CD4-positive, alpha-beta memory T cell (primary cell): ENCODE measurements at regions not wholly inside any gene's neighbourhood (a gene's known extent, or its start where the extent isn't known, plus 50 kb on each side); places are given as distances from the start of the nearest gene placed in this dataset.

Experiments used
- CTCF ChIA-PET: fragments of 350-600 bp; sonication (Branson Sonifier 250); formaldehyde crosslinking; loops from one replicate; lab custom pipeline; 2021; ENCODE audit warnings: inconsistent platforms; ENCODE audit not compliant: partially characterized antibody; lab: Charles Lee
- POLR2A ChIA-PET: fragments of 350-600 bp; sonication (Branson Sonifier 250); formaldehyde crosslinking; loops from one replicate; lab custom pipeline; 2021; ENCODE audit not compliant: partially characterized antibody; lab: Charles Lee
- DNase-seq, 5 donors: peaks; one replicate each; pipeline versions ENCODE4 v3.0.0 to v3.0.0-alpha.2; 2020 to 2022; ENCODE audit warnings: mixed read lengths in 1 of 5
- H3K27ac ChIP-seq: one replicate; pipeline ENCODE4 v1.7.0; 2013; ENCODE audit warnings: low read depth, low read length
- H3K27me3 ChIP-seq: 2 replicates; pipeline ENCODE4 v1.7.0; 2013; ENCODE audit warnings: mild to moderate bottlenecking, low read length, moderate library complexity; ENCODE audit not compliant: insufficient read depth
- H3K36me3 ChIP-seq: 2 replicates; pipeline ENCODE4 v1.7.0; 2013; ENCODE audit warnings: mild to moderate bottlenecking, low read length, moderate library complexity; ENCODE audit not compliant: insufficient read depth
- H3K4me1 ChIP-seq: 2 replicates; pipeline ENCODE4 v1.7.0; 2013; ENCODE audit warnings: mild to moderate bottlenecking, low read length, moderate library complexity; ENCODE audit not compliant: insufficient read depth
- H3K4me3 ChIP-seq, 2 donors: one replicate each; pipeline ENCODE4 v1.7.0; 2013; ENCODE audit warnings: low read length in 2 of 2, mild to moderate bottlenecking in 1 of 2
- H3K9me3 ChIP-seq, 2 donors: one replicate each; pipeline ENCODE4 v1.7.0; 2013; ENCODE audit warnings: low read length in 2 of 2, control low read depth in 1 of 2; ENCODE audit not compliant: control insufficient read depth in 1 of 2
- H3K27ac Mint-ChIP-seq, 7 donors: one replicate each; pipeline ENCODE4 v1.8.0; 2020 to 2021; ENCODE audit warnings: mixed read lengths in 7 of 7, mild to moderate bottlenecking in 6 of 7, inconsistent platforms in 3 of 7, moderate library complexity in 3 of 7
- H3K27me3 Mint-ChIP-seq, 2 donors: one replicate each; pipeline ENCODE4 v1.8.0; 2020 to 2021; ENCODE audit warnings: mixed read lengths in 2 of 2
- H3K36me3 Mint-ChIP-seq, 2 donors: one replicate each; pipeline ENCODE4 v1.8.0; 2020 to 2021; ENCODE audit warnings: mixed read lengths in 2 of 2, inconsistent platforms in 1 of 2, mild to moderate bottlenecking in 1 of 2
- H3K4me1 Mint-ChIP-seq, 4 donors: one replicate each; pipeline ENCODE4 v1.8.0; 2020 to 2021; ENCODE audit warnings: mixed read lengths in 4 of 4, mild to moderate bottlenecking in 1 of 4
- H3K4me3 Mint-ChIP-seq, 8 donors: one replicate each; pipeline ENCODE4 v1.8.0; 2020 to 2021; ENCODE audit warnings: mixed read lengths in 8 of 8, mild to moderate bottlenecking in 7 of 8, moderate library complexity in 6 of 8, inconsistent platforms in 3 of 8
- H3K9me3 Mint-ChIP-seq, 8 donors: one replicate each; pipeline ENCODE4 v1.8.0; 2020 to 2021; ENCODE audit warnings: mixed read lengths in 8 of 8, mild to moderate bottlenecking in 5 of 8, inconsistent platforms in 3 of 8, moderate library complexity in 1 of 8
- intact Hi-C: fragments of 100-400 bp; cut with micrococcal nuclease; formaldehyde crosslinking; loops from one replicate; pipeline ENCODE4 v1.15.1; 2023

GRCh38 chr15:92565351-92566125 lies 90.0 kb downstream of the FAM174B start:
- H3K9me3 ChIP-seq, result no peaks in the 10 kb centered on the region
- no peaks in the 10 kb centered on the region for H3K4me1 ChIP-seq
- H3K4me3 ChIP-seq, result no peak overlapping the region
- Mint-ChIP-seq H3K36me3 (no peaks in the 10 kb centered on the region), H3K4me3 (no peak overlapping the region), H3K27ac (no peak overlapping the region), H3K27me3 (peaks cover 5 to 8% of the 10 kb centered on the region in 2 donors), H3K4me1 (no peaks in the 10 kb centered on the region), H3K9me3 (peaks cover 0 to 4% (median under 1%) of the 10 kb centered on the region in 8 donors)
- H3K27me3 ChIP-seq, result no peaks in the 10 kb centered on the region
- no peaks in the 10 kb centered on the region for H3K36me3 ChIP-seq
- intact Hi-C loops, result no loop called here
- no peak for DNase-seq
- no peak overlapping the region for H3K27ac ChIP-seq
- ChIA-PET POLR2A (no interaction called here), CTCF (no interaction called here)

- Histone ChIP-seq H3K4me1 (no peaks in the 10 kb centered on the region), H3K27ac (no peak overlapping the region), H3K9me3 (no peaks in the 10 kb centered on the region), H3K27me3 (no peaks in the 10 kb centered on the region), H3K36me3 (no peaks in the 10 kb centered on the region), H3K4me3 (no peak overlapping the region)
- H3K4me1 Mint-ChIP-seq, result no peaks in the 10 kb centered on the region
- H3K9me3 Mint-ChIP-seq, result peaks cover 0 to 2% (median 0%) of the 10 kb centered on the region in 8 donors
- ChIA-PET CTCF (no interaction called here), POLR2A (no interaction called here)
- H3K4me3 Mint-ChIP-seq, result no peak overlapping the region
- H3K36me3 Mint-ChIP-seq, result no peaks in the 10 kb centered on the region
- peaks cover 7% of the 10 kb centered on the region in 2 donors for H3K27me3 Mint-ChIP-seq
- intact Hi-C loops, result no loop called here
- no peak overlapping the region for H3K27ac Mint-ChIP-seq
- no peak for DNase-seq
These were observed 93.8 kb downstream of the FAM174B start for GRCh38 chr15:92561754-92562153.

GRCh38 chr15:92553317-92553716 lies 102.3 kb downstream of the FAM174B start:
- CTCF ChIA-PET, result no interaction called here

GRCh38 chr15:92545996-92546395 lies 109.6 kb downstream of the FAM174B start:
- Mint-ChIP-seq H3K9me3 (peaks cover 0 to 8% (median 1%) of the 10 kb centered on the region in 8 donors), H3K4me1 (no peaks in the 10 kb centered on the region), H3K27ac (no peak overlapping the region), H3K4me3 (no peak overlapping the region), H3K36me3 (no peaks in the 10 kb centered on the region), H3K27me3 (peaks cover 23 to 26% of the 10 kb centered on the region in 2 donors)
- Histone ChIP-seq H3K36me3 (no peaks in the 10 kb centered on the region), H3K27me3 (no peaks in the 10 kb centered on the region), H3K27ac (no peak overlapping the region), H3K9me3 (no peaks in the 10 kb centered on the region), H3K4me1 (no peaks in the 10 kb centered on the region), H3K4me3 (no peak overlapping the region)
- POLR2A ChIA-PET, result no interaction called here
- CTCF ChIA-PET, result no interaction called here
- intact Hi-C loops, result no loop called here
- no peak for DNase-seq

More at GRCh38 chr15:92553317-92553716, 102.3 kb downstream of the FAM174B start:
- Histone ChIP-seq H3K36me3 (no peaks in the 10 kb centered on the region), H3K4me1 (no peaks in the 10 kb centered on the region), H3K4me3 (no peak overlapping the region), H3K27me3 (no peaks in the 10 kb centered on the region), H3K9me3 (no peaks in the 10 kb centered on the region), H3K27ac (no peak overlapping the region)
- Mint-ChIP-seq H3K27me3 (peaks cover 20 to 31% of the 10 kb centered on the region in 2 donors), H3K4me3 (no peak overlapping the region), H3K36me3 (no peaks in the 10 kb centered on the region), H3K4me1 (no peaks in the 10 kb centered on the region), H3K9me3 (peaks cover 0 to 4% (median 0%) of the 10 kb centered on the region in 8 donors), H3K27ac (no peak overlapping the region)
- DNase-seq, result no peak
- intact Hi-C loops, result no loop called here
- POLR2A ChIA-PET, result no interaction called here

GRCh38 chr15:92541291-92542200 lies 114.0 kb downstream of the FAM174B start:
- ChIA-PET POLR2A (no interaction called here), CTCF (no interaction called here)
- Histone ChIP-seq H3K4me3 (no peak overlapping the region), H3K9me3 (no peaks in the 10 kb centered on the region), H3K36me3 (no peaks in the 10 kb centered on the region), H3K27me3 (no peaks in the 10 kb centered on the region), H3K4me1 (no peaks in the 10 kb centered on the region), H3K27ac (no peak overlapping the region)
- intact Hi-C loops, result no loop called here
- Mint-ChIP-seq H3K9me3 (peaks cover 0 to 6% (median 0%) of the 10 kb centered on the region in 8 donors), H3K36me3 (no peaks in the 10 kb centered on the region), H3K27ac (no peak overlapping the region), H3K27me3 (peaks cover 19 to 23% of the 10 kb centered on the region in 2 donors), H3K4me3 (no peak overlapping the region), H3K4me1 (no peaks in the 10 kb centered on the region)
- DNase-seq, result no peak

- Mint-ChIP-seq H3K27ac (no peak overlapping the region), H3K4me3 (no peak overlapping the region), H3K4me1 (no peaks in the 10 kb centered on the region), H3K36me3 (no peaks in the 10 kb centered on the region), H3K9me3 (peaks cover 6 to 14% (median 7%) of the 10 kb centered on the region in 8 donors), H3K27me3 (peaks cover 18 to 20% of the 10 kb centered on the region in 2 donors)
- H3K9me3 ChIP-seq, result no peaks in the 10 kb centered on the region
- intact Hi-C loops, result no loop called here
- CTCF ChIA-PET, result no interaction called here
- H3K36me3 ChIP-seq, result no peaks in the 10 kb centered on the region
- H3K4me3 ChIP-seq, result no peak overlapping the region
- H3K27me3 ChIP-seq, result no peaks in the 10 kb centered on the region
- POLR2A ChIA-PET, result no interaction called here
- no peak overlapping the region for H3K27ac ChIP-seq
- no peaks in the 10 kb centered on the region for H3K4me1 ChIP-seq
- no peak for DNase-seq
These were observed 117.5 kb downstream of the FAM174B start for GRCh38 chr15:92538115-92538514.

GRCh38 chr15:92533298-92533697 lies 122.3 kb downstream of the FAM174B start:
- no peak for DNase-seq
- H3K36me3 ChIP-seq, result no peaks in the 10 kb centered on the region
- peaks cover 3 to 14% (median 10%) of the 10 kb centered on the region in 8 donors for H3K9me3 Mint-ChIP-seq
- no peaks in the 10 kb centered on the region for H3K9me3 ChIP-seq
- H3K4me3 ChIP-seq, result no peak overlapping the region
- H3K27ac ChIP-seq, result no peak overlapping the region
- H3K4me3 Mint-ChIP-seq, result no peak overlapping the region
- ChIA-PET CTCF (no interaction called here), POLR2A (no interaction called here)
- no peak overlapping the region for H3K27ac Mint-ChIP-seq
- H3K4me1 ChIP-seq, result no peaks in the 10 kb centered on the region
- no peaks in the 10 kb centered on the region for H3K4me1 Mint-ChIP-seq
- intact Hi-C loops, result no loop called here
- H3K27me3 ChIP-seq, result no peaks in the 10 kb centered on the region
- no peaks in the 10 kb centered on the region for H3K36me3 Mint-ChIP-seq
- H3K27me3 Mint-ChIP-seq, result peaks cover 19 to 30% of the 10 kb centered on the region in 2 donors
